Breast epithelium (tissue), 4 donors: ENCODE measurements at regions not wholly inside any gene's neighbourhood (a gene's known extent, or its start where the extent isn't known, plus 50 kb on each side); places are given as distances from the start of the nearest gene placed in this dataset.

Source experiments
- DNase-seq, 2 donors: peaks; one replicate each; pipeline ENCODE4 v3.0.0-alpha.2; 2019; ENCODE audit warnings: low spot score in 2 of 2
- H3K27ac ChIP-seq, 2 donors: fragments of 200-600 bp; sonication (generic) in 1 of 2; one replicate each; pipeline ENCODE4 v1.5.1; 2016 to 2019; ENCODE audit warnings: mild to moderate bottlenecking in 1 of 2
- H3K27me3 ChIP-seq, 2 donors: fragments of 200-600 bp; sonication (generic) in 1 of 2; one replicate each; pipeline versions ENCODE4 v1.5.1 to v1.6.0; 2017 to 2019; ENCODE audit warnings: control low read depth in 1 of 2, mild to moderate bottlenecking in 1 of 2
- H3K36me3 ChIP-seq: fragments of 200-600 bp; one replicate; pipeline ENCODE4 v1.5.1; 2019
- H3K4me1 ChIP-seq, 2 donors: fragments of 200-600 bp; sonication (generic); one replicate each; pipeline ENCODE4 v1.5.1; 2016 to 2019; ENCODE audit warnings: control low read depth in 1 of 2
- H3K4me3 ChIP-seq, 3 donors: fragments of 200-600 bp; sonication (generic); 1 replicate in 2 of 3; 2 replicates in 1 of 3; pipeline ENCODE4 v1.5.1; 2016 to 2019; ENCODE audit warnings: mild to moderate bottlenecking in 3 of 3, moderate library complexity in 2 of 3
- H3K9me3 ChIP-seq, 2 donors: fragments of 200-600 bp; sonication (generic) in 1 of 2; one replicate each; pipeline ENCODE4 v1.5.1; 2016 to 2019; ENCODE audit warnings: control low read depth in 1 of 2
- CTCF ChIP-seq, 3 donors: fragments of 450-650 bp; IDR thresholded peaks; one replicate each; pipeline ENCODE4 v1.5.1; 2016 to 2017; ENCODE audit warnings: antibody characterized with exemption in 3 of 3, mild to moderate bottlenecking in 3 of 3, moderate library complexity in 3 of 3
- POLR2A ChIP-seq: fragments of 450-650 bp; IDR thresholded peaks from one replicate; pipeline ENCODE4 v1.6.1; 2016; ENCODE audit warnings: antibody characterized with exemption, mild to moderate bottlenecking, moderate library complexity
- POLR2AphosphoS5 ChIP-seq, 3 donors: sonication (generic); formaldehyde crosslinking; IDR thresholded peaks; one replicate each; pipeline ENCODE4 v1.6.1; 2017; ENCODE audit warnings: antibody characterized with exemption in 3 of 3
- intact Hi-C: fragments of 100-400 bp; cut with DNase I; formaldehyde crosslinking; loops from one replicate; pipeline ENCODE4 v1.15.1; 2023; ENCODE audit warnings: low total_unique reads

- no peaks in the 10 kb centered on the region for H3K4me1 ChIP-seq
- intact Hi-C loops, result no loop called here
- peaks cover 0 to 8% of the 10 kb centered on the region in 2 donors for H3K9me3 ChIP-seq
- H3K4me3 ChIP-seq, result no peak overlapping the region
- no peak overlapping the region for H3K27ac ChIP-seq
- DNase-seq, result no peak
- no peaks in the 10 kb centered on the region for H3K36me3 ChIP-seq
- no peak for TF ChIP-seq POLR2AphosphoS5 (IDR thresholded peaks at IDR 0.05)
- no peak for TF ChIP-seq POLR2A
- TF ChIP-seq CTCF (IDR thresholded peaks at IDR 0.05), result no peak
- H3K27me3 ChIP-seq, result no peaks in the 10 kb centered on the region
Measured at GRCh38 chr4:79253924-79254323, 71.9 kb downstream of the NAA11 start.

GRCh38 chr4:79253168-79253567 lies 72.7 kb downstream of the NAA11 start:
- TF ChIP-seq POLR2AphosphoS5 (IDR thresholded peaks at IDR 0.05), result no peak
- TF ChIP-seq POLR2A, result no peak
- TF ChIP-seq CTCF (IDR thresholded peaks at IDR 0.05), result no peak
- Histone ChIP-seq H3K4me3 (no peak overlapping the region), H3K27ac (no peak overlapping the region), H3K9me3 (no peaks in the 10 kb centered on the region), H3K27me3 (no peaks in the 10 kb centered on the region), H3K4me1 (no peaks in the 10 kb centered on the region), H3K36me3 (no peaks in the 10 kb centered on the region)
- DNase-seq, result no peak
- intact Hi-C loops, result no loop called here

- no peaks in the 10 kb centered on the region for H3K4me1 ChIP-seq
- intact Hi-C loops, result loop anchor here (2.0 kb wide), 1 partner anchor 102 kb away; no protein-coding TSS in a partner anchor
- H3K27ac ChIP-seq, result no peak overlapping the region
- H3K9me3 ChIP-seq, result no peaks in the 10 kb centered on the region
- no peaks in the 10 kb centered on the region for H3K27me3 ChIP-seq
- H3K4me3 ChIP-seq, result no peak overlapping the region
- DNase-seq, result no peak
- no peaks in the 10 kb centered on the region for H3K36me3 ChIP-seq
- TF ChIP-seq POLR2A (no peak), POLR2AphosphoS5 (IDR thresholded peaks at IDR 0.05) (no peak), CTCF (IDR thresholded peaks at IDR 0.05) (no peak)
Measured at GRCh38 chr4:79250887-79251286, 75.0 kb downstream of the NAA11 start.

GRCh38 chr4:79249881-79250503 lies 75.9 kb downstream of the NAA11 start:
- Histone ChIP-seq H3K9me3 (no peaks in the 10 kb centered on the region), H3K27me3 (no peaks in the 10 kb centered on the region), H3K27ac (no peak overlapping the region), H3K4me1 (no peaks in the 10 kb centered on the region), H3K36me3 (no peaks in the 10 kb centered on the region), H3K4me3 (no peak overlapping the region)
- DNase-seq, result no peak
- intact Hi-C loops, result loop anchor here (2.0 kb wide), 1 partner anchor 103 kb away; no protein-coding TSS in a partner anchor
- TF ChIP-seq CTCF (IDR thresholded peaks at IDR 0.05) (no peak), POLR2A (no peak), POLR2AphosphoS5 (IDR thresholded peaks at IDR 0.05) (no peak)

GRCh38 chr4:79248610-79249009 lies 77.3 kb downstream of the NAA11 start:
- no peaks in the 10 kb centered on the region for H3K36me3 ChIP-seq
- H3K27ac ChIP-seq, result no peak overlapping the region
- DNase-seq, result no peak

More at GRCh38 chr4:79248610-79249009, 77.3 kb downstream of the NAA11 start:
- Histone ChIP-seq H3K27me3 (no peaks in the 10 kb centered on the region), H3K4me1 (no peaks in the 10 kb centered on the region), H3K9me3 (no peaks in the 10 kb centered on the region), H3K4me3 (no peak overlapping the region)
- TF ChIP-seq POLR2AphosphoS5 (IDR thresholded peaks at IDR 0.05), result no peak
- no peak for TF ChIP-seq CTCF (IDR thresholded peaks at IDR 0.05)
- TF ChIP-seq POLR2A, result no peak
- intact Hi-C loops, result no loop called here
